Thyroid gland (tissue), 4 donors: ENCODE measurements at regions not wholly inside any gene's neighbourhood (a gene's known extent, or its start where the extent isn't known, plus 50 kb on each side); places are given as distances from the start of the nearest gene placed in this dataset.

Source experiments
- DNase-seq, 2 donors: peaks; one replicate each; pipeline ENCODE4 v3.0.0-alpha.2; 2019
- H3K27ac ChIP-seq, 3 donors: fragments of 200-600 bp; sonication (generic); 1 replicate in 2 of 3; 2 replicates in 1 of 3; pipeline ENCODE4 v1.5.1; 2016 to 2019; ENCODE audit warnings: mild to moderate bottlenecking in 1 of 3, moderate library complexity in 1 of 3
- H3K27me3 ChIP-seq: fragments of 200-600 bp; sonication (generic); one replicate; pipeline ENCODE4 v1.5.1; 2019
- H3K36me3 ChIP-seq, 2 donors: fragments of 200-600 bp; sonication (generic); one replicate each; pipeline ENCODE4 v1.5.1; 2016 to 2019
- H3K4me1 ChIP-seq, 2 donors: fragments of 200-600 bp; sonication (generic); one replicate each; pipeline ENCODE4 v1.5.1; 2017 to 2019
- H3K4me3 ChIP-seq, 3 donors: fragments of 200-600 bp; sonication (generic); replicated peaks in 1 of 3; 1 replicate in 2 of 3; 2 replicates in 1 of 3; pipeline ENCODE4 v1.5.1; 2016; ENCODE audit warnings: mild to moderate bottlenecking in 1 of 3
- H3K9me3 ChIP-seq: fragments of 200-600 bp; sonication (generic); one replicate; pipeline ENCODE4 v1.5.1; 2017
- CTCF ChIP-seq, 6 experiments: fragments of 200-600 bp in 3 of 6; fragments of 450-650 bp in 3 of 6; sonication (generic) in 3 of 6; IDR thresholded peaks; one replicate each; pipeline ENCODE4 v1.5.1; 2016 to 2019; ENCODE audit warnings: antibody characterized with exemption in 6 of 6, mild to moderate bottlenecking in 2 of 6, inconsistent platforms in 1 of 6, moderate library complexity in 1 of 6
- POLR2A ChIP-seq, 2 donors: fragments of 450-650 bp; IDR thresholded peaks; one replicate each; pipeline ENCODE4 v1.6.1; 2017; ENCODE audit warnings: antibody characterized with exemption in 2 of 2, mild to moderate bottlenecking in 2 of 2, moderate library complexity in 1 of 2
- WGBS, 2 donors: methylation state at CpG; one replicate each; pipeline ENCODE4 v1.1.5; 2017; 5-methylcytosine and 5-hydroxymethylcytosine counted together
- intact Hi-C: fragments of 100-400 bp; cut with DNase I; formaldehyde crosslinking; loops from one replicate; pipeline ENCODE4 v1.15.1; 2023

- no peak for DNase-seq
- no peaks in the 10 kb centered on the region for H3K4me1 ChIP-seq
- no peaks in the 10 kb centered on the region for H3K9me3 ChIP-seq
- no peaks in the 10 kb centered on the region for H3K27me3 ChIP-seq
- TF ChIP-seq CTCF (IDR thresholded peaks at IDR 0.05): no peak
- no peak for TF ChIP-seq POLR2A (IDR thresholded peaks at IDR 0.05)
- intact Hi-C loops: no loop called here
- no peaks in the 10 kb centered on the region for H3K36me3 ChIP-seq
- no peak overlapping the region for H3K4me3 ChIP-seq
- no peak overlapping the region for H3K27ac ChIP-seq
Observed at GRCh38 chr18:41666231-41666630, 288.8 kb upstream of the PIK3C3 start.

DNA sequence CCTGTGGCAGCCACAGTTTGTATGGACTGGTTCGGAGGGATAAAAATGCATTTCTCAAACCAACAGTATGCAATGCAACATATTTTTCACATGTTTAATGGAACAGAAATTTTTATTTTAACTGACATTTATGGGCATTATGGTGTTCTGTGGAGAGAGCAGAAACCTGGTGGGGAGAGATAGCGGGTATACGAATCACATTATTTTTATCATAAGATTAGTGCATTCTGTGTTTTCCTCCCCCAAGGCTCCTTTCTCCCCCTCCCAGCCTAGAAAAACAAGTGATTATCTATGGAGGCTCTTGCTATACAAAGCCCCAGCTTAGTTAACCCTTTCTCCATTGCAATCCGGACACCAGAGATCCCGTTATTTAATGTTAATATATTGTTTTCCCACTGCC is 289.8 kb upstream of the PIK3C3 start:
- Histone ChIP-seq H3K36me3 (no peaks in the 10 kb centered on the region), H3K4me1 (no peaks in the 10 kb centered on the region), H3K9me3 (no peaks in the 10 kb centered on the region), H3K27ac (no peak overlapping the region), H3K4me3 (no peak overlapping the region), H3K27me3 (no peaks in the 10 kb centered on the region)
- intact Hi-C loops: no loop called here
- no peak for DNase-seq
- TF ChIP-seq POLR2A (IDR thresholded peaks at IDR 0.05) (no peak), CTCF (IDR thresholded peaks at IDR 0.05) (no peak)
- 94 to 98% methylated on average over 5 of the region's 5 CpGs for WGBS, 2 donors

DNA sequence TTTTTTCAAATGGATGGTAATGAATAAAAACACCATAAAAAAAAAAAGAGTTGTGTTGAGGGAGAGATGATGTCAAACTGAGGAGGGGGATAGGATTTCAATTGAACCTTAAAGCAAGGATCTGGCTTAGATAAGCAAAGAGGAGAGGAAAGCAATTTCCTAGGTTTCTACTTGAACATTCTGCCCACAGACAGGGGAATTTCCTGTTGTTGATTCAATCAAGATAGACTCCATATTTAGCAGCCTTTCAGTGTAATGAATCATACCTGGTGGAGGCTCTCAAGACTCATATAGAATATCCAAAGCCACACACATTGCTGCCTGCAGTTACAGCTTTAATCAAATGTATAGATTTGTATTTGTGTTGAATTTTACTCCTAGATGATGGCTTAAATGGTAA is 294.4 kb upstream of the PIK3C3 start:
- intact Hi-C loops: no loop called here
- Histone ChIP-seq H3K4me1 (peaks cover 0 to under 1% of the 10 kb centered on the region in 2 donors), H3K27me3 (no peaks in the 10 kb centered on the region), H3K27ac (no peak overlapping the region), H3K9me3 (no peaks in the 10 kb centered on the region), H3K4me3 (no peak overlapping the region), H3K36me3 (no peaks in the 10 kb centered on the region)
- TF ChIP-seq POLR2A (IDR thresholded peaks at IDR 0.05) (no peak), CTCF (IDR thresholded peaks at IDR 0.05) (no peak)
- no peak for DNase-seq

GRCh38 chr18:41659438-41660130 is 295.4 kb upstream of the PIK3C3 start:
- no peaks in the 10 kb centered on the region for H3K27me3 ChIP-seq
- H3K36me3 ChIP-seq: no peaks in the 10 kb centered on the region
- no peak overlapping the region for H3K27ac ChIP-seq
- no peaks in the 10 kb centered on the region for H3K9me3 ChIP-seq
- H3K4me3 ChIP-seq: no peak overlapping the region
- no peak for DNase-seq
- peaks cover 0 to 3% of the 10 kb centered on the region in 2 donors for H3K4me1 ChIP-seq
- 83% methylated on average over 3 of the region's 3 CpGs for WGBS, 2 donors
- TF ChIP-seq POLR2A (IDR thresholded peaks at IDR 0.05) (no peak), CTCF (IDR thresholded peaks at IDR 0.05) (no peak)
- intact Hi-C loops: no loop called here

- Histone ChIP-seq H3K4me3 (no peak overlapping the region), H3K27ac (no peak overlapping the region), H3K27me3 (no peaks in the 10 kb centered on the region), H3K9me3 (no peaks in the 10 kb centered on the region), H3K36me3 (no peaks in the 10 kb centered on the region), H3K4me1 (peaks cover 0 to 3% of the 10 kb centered on the region in 2 donors)
- no peak for DNase-seq
- 78 to 87% methylated on average over 4 of the region's 4 CpGs for WGBS, 2 donors
- intact Hi-C loops: no loop called here
- TF ChIP-seq POLR2A (IDR thresholded peaks at IDR 0.05): no peak
- no peak for TF ChIP-seq CTCF (IDR thresholded peaks at IDR 0.05)
Observed at GRCh38 chr18:41657189-41657588, 297.8 kb upstream of the PIK3C3 start.
